Fibroblast of the aortic adventitia (primary cell): ENCODE measurements at regions not wholly inside any gene's neighbourhood (a gene's known extent, or its start where the extent isn't known, plus 50 kb on each side); places are given as distances from the start of the nearest gene placed in this dataset.

Experiments used
- DNase-seq: peaks from one replicate; pipeline ENCODE4 v3.0.0-alpha.2; 2010; ENCODE audit warnings: low read depth
- H3K4me3 ChIP-seq: 2 replicates; pipeline ENCODE4 v1.5.1; 2011; ENCODE audit warnings: low read depth, mild to moderate bottlenecking, control low read depth, low read length, moderate library complexity
- CTCF ChIP-seq: IDR thresholded peaks from 2 replicates; pipeline ENCODE4 v1.5.1; 2011; ENCODE audit warnings: mild to moderate bottlenecking, low read length, control low read depth, inconsistent platforms; ENCODE audit not compliant: insufficient read depth

- no peak for DNase-seq
- H3K4me3 ChIP-seq, result no peak overlapping the region
- TF ChIP-seq CTCF, result no peak
Measured at GRCh38 chr22:42330170-42330569, 59.7 kb upstream of the TCF20 start.

- H3K4me3 ChIP-seq, result no peak overlapping the region
- TF ChIP-seq CTCF, result no peak
- DNase-seq, result no peak
Measured at GRCh38 chr22:42329504-42329903, 59.1 kb upstream of the TCF20 start.

GRCh38 chr22:42328784-42329145, 58.3 kb upstream of the TCF20 start:
- DNase-seq, result no peak
- no peak for TF ChIP-seq CTCF
- H3K4me3 ChIP-seq, result no peak overlapping the region

- no peak overlapping the region for H3K4me3 ChIP-seq
- no peak for TF ChIP-seq CTCF
- no peak for DNase-seq
Measured at GRCh38 chr22:42328130-42328783, 57.8 kb upstream of the TCF20 start.

- no peak for DNase-seq
- H3K4me3 ChIP-seq, result no peak overlapping the region
- TF ChIP-seq CTCF, result no peak
Measured at GRCh38 chr22:42327462-42328129, 57.1 kb upstream of the TCF20 start.

GRCh38 chr22:42326801-42327200, 56.3 kb upstream of the TCF20 start:
- no peak overlapping the region for H3K4me3 ChIP-seq
- no peak for TF ChIP-seq CTCF
- peak; percentile 8 for DNase-seq

- no peak for DNase-seq
- no peak for TF ChIP-seq CTCF
- no peak overlapping the region for H3K4me3 ChIP-seq
Measured at GRCh38 chr22:42326301-42326700, 55.8 kb upstream of the TCF20 start.
